ENCODE measurements at regions not wholly inside any gene's neighbourhood (a gene's known extent, or its start where the extent isn't known, plus 50 kb on each side); places are given as distances from the start of the nearest gene placed in this dataset.

GRCh38 chr9:119092125-119092524 lies 277.1 kb downstream of the BRINP1 start:
- POLR2A ChIA-PET: no interaction called here
- BruUV-seq (replicated peaks): no TSS peak

GRCh38 chr9:119094086-119094485 lies 275.1 kb downstream of the BRINP1 start:
- no peaks in the 10 kb centered on the region for H3K36me3 ChIP-seq (ENCODE audit: control insufficient read depth, insufficient read depth, low read length)
- intact Hi-C loops (cut with micrococcal nuclease; ENCODE audit: unreplicated experiment): no loop called here
- POLR2A ChIA-PET: no interaction called here
- no peaks in the 10 kb centered on the region for H3K9me3 ChIP-seq (ENCODE audit: control insufficient read depth, insufficient read depth, low read depth, low read length)
- ATAC-seq (no peak), DNase-seq (ENCODE audit: low read depth, low spot score) (no peak)
- in situ Hi-C loops (cut with HindIII; ENCODE audit: low pct_unique_long_range_greater_than_20kb, low sequenced_read_pairs): no loop called here
- CTCF ChIA-PET: no interaction called here
- BruUV-seq (replicated peaks): no TSS peak
- no peaks in the 10 kb centered on the region for H3K4me1 ChIP-seq (ENCODE audit: control insufficient read depth, insufficient read depth, low read length)
- no peak overlapping the region for H3K27ac ChIP-seq (ENCODE audit: low read length)
- no peak for TF ChIP-seq POLR2AphosphoS5 (IDR thresholded peaks at IDR 0.05; ENCODE audit: low read depth, low read length)
- TF ChIP-seq CTCF (IDR thresholded peaks at IDR 0.05): no peak
- TF ChIP-seq TCF7L2 (IDR thresholded peaks at IDR 0.05; ENCODE audit: low read depth, low read length): no peak
- TF ChIP-seq REST (IDR thresholded peaks at IDR 0.05; ENCODE audit: insufficient read depth in 1 of 2, low read depth in 2 of 2, low read length in 1 of 2): no peak
- no peak for TF ChIP-seq SIN3A (IDR thresholded peaks at IDR 0.05; ENCODE audit: borderline replicate concordance, insufficient read depth, low read depth, low read length)
- no peak overlapping the region for H3K4me3 ChIP-seq (ENCODE audit: low read depth in 2 of 2, low read length in 2 of 2)
- H3K27me3 ChIP-seq (ENCODE audit: control insufficient read depth, insufficient read depth, low read length): no peaks in the 10 kb centered on the region

More at GRCh38 chr9:119092125-119092524, 277.1 kb downstream of the BRINP1 start:
- no peak overlapping the region for H3K27ac ChIP-seq (ENCODE audit: low read length)
- H3K9me3 ChIP-seq (ENCODE audit: control insufficient read depth, insufficient read depth, low read depth, low read length): no peaks in the 10 kb centered on the region
- no peak for DNase-seq (ENCODE audit: low read depth, low spot score)
- H3K4me1 ChIP-seq (ENCODE audit: control insufficient read depth, insufficient read depth, low read length): no peaks in the 10 kb centered on the region
- CTCF ChIA-PET: no interaction called here
- ATAC-seq: no peak
- in situ Hi-C loops (cut with HindIII; ENCODE audit: low pct_unique_long_range_greater_than_20kb, low sequenced_read_pairs) (no loop called here), intact Hi-C loops (cut with micrococcal nuclease; ENCODE audit: unreplicated experiment) (no loop called here)
- H3K4me3 ChIP-seq (ENCODE audit: low read depth in 2 of 2, low read length in 2 of 2): no peak overlapping the region
- H3K36me3 ChIP-seq (ENCODE audit: control insufficient read depth, insufficient read depth, low read length): no peaks in the 10 kb centered on the region
- TF ChIP-seq POLR2AphosphoS5 (IDR thresholded peaks at IDR 0.05; ENCODE audit: low read depth, low read length) (no peak), REST (IDR thresholded peaks at IDR 0.05; ENCODE audit: insufficient read depth in 1 of 2, low read depth in 2 of 2, low read length in 1 of 2) (no peak), CTCF (IDR thresholded peaks at IDR 0.05) (no peak), TCF7L2 (IDR thresholded peaks at IDR 0.05; ENCODE audit: low read depth, low read length) (no peak), SIN3A (IDR thresholded peaks at IDR 0.05; ENCODE audit: borderline replicate concordance, insufficient read depth, low read depth, low read length) (no peak)
- no peaks in the 10 kb centered on the region for H3K27me3 ChIP-seq (ENCODE audit: control insufficient read depth, insufficient read depth, low read length)

All from Panc1 (cell line).